Stimulated activated CD4-positive, alpha-beta T cell treated with anti-CD3 and anti-CD28 coated beads, Interleukin-4, amount 100 ng/mL, for 4 hours (primary cell): ENCODE measurements at regions not wholly inside any gene's neighbourhood (a gene's known extent, or its start where the extent isn't known, plus 50 kb on each side); places are given as distances from the start of the nearest gene placed in this dataset.

ENCODE experiments used
- DNase-seq, 2 experiments: peaks; one replicate each; pipeline ENCODE4 v3.0.0-alpha.2; 2020

- DNase-seq, result no peak
These were observed 631.7 kb upstream of the MGMT start for GRCh38 chr10:128835361-128835760.

- no peak for DNase-seq
These were observed 629.6 kb upstream of the MGMT start for GRCh38 chr10:128837478-128837877.

- DNase-seq, result no peak
These were observed 627.9 kb upstream of the MGMT start for GRCh38 chr10:128839134-128839533.

GRCh38 chr10:128839701-128840100, 627.3 kb upstream of the MGMT start:
- DNase-seq, result no peak

GRCh38 chr10:128843972-128844371, 623.1 kb upstream of the MGMT start:
- DNase-seq, result no peak

GRCh38 chr10:128846927-128847326, 620.1 kb upstream of the MGMT start:
- no peak for DNase-seq

- no peak for DNase-seq
These were observed 618.2 kb upstream of the MGMT start for GRCh38 chr10:128848810-128849209.

GRCh38 chr10:128850647-128851046, 616.4 kb upstream of the MGMT start:
- no peak for DNase-seq

- no peak for DNase-seq
These were observed 615.8 kb upstream of the MGMT start for GRCh38 chr10:128851281-128851680.

- DNase-seq, result no peak
These were observed 615.3 kb upstream of the MGMT start for GRCh38 chr10:128851726-128852125.

GRCh38 chr10:128852449-128852848, 614.6 kb upstream of the MGMT start:
- no peak for DNase-seq

- no peak for DNase-seq
These were observed 614.1 kb upstream of the MGMT start for GRCh38 chr10:128852902-128853301.

- no peak for DNase-seq
These were observed 613.5 kb upstream of the MGMT start for GRCh38 chr10:128853537-128853936.

- DNase-seq, result no peak
These were observed 612.8 kb upstream of the MGMT start for GRCh38 chr10:128854204-128854603.

GRCh38 chr10:128854963-128855362, 612.1 kb upstream of the MGMT start:
- DNase-seq, result no peak

- DNase-seq, result no peak
These were observed 611.2 kb upstream of the MGMT start for GRCh38 chr10:128855618-128856428.

GRCh38 chr10:128859738-128860386, 607.2 kb upstream of the MGMT start:
- no peak for DNase-seq

- DNase-seq, result no peak
These were observed 606.5 kb upstream of the MGMT start for GRCh38 chr10:128860574-128860973.

GRCh38 chr10:128861018-128861901, 605.8 kb upstream of the MGMT start:
- no peak for DNase-seq

GRCh38 chr10:128863411-128863810, 603.6 kb upstream of the MGMT start:
- DNase-seq, result no peak

- DNase-seq, result no peak
These were observed 603.1 kb upstream of the MGMT start for GRCh38 chr10:128863823-128864405.

- DNase-seq, result no peak
These were observed 602.3 kb upstream of the MGMT start for GRCh38 chr10:128864554-128865295.
